ENCODE measurements at regions not wholly inside any gene's neighbourhood (a gene's known extent, or its start where the extent isn't known, plus 50 kb on each side); places are given as distances from the start of the nearest gene placed in this dataset.

DNA sequence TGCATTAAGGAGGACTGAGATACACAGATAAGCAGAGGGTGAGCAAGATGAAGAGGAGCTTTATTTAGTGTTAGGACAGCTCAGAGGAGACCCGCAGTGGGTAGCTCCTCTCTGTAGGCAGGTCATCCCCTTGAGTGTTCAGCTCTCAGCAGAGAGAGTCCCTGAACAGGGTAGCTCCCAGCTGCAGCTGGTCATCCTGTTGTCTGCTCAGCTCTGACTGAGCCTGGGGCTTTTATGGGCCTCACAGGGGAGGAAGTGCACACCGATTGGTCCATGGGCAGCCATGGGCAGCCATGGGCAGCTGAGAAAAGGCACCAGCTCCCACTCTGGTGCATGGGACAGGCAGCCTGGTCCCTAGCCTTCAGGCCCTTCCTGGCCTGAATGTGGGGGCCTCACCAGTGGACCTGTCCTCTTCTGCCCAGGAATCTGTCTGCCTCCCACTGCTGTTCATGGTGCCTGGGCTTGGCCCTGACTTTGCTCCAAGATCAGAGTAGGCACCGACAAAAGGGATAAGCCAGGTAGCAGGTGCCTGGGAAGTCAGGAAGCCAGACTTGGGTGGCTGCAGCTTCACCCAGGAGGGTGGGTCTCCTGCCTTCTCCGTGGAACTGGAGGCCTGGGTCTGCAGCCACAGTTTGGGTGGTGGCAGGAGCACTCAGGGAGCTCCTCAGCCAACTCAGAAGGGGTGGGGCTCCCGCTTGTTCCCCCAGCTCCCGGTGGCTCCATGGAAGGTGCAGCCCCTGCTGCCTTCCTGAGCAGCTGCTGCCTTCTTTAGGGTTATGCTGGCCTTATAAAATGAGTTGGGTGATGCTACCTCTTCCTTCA, 54.7 kb downstream of the MYEOV start:
- no peaks in the 10 kb centered on the region for H3K4me1 Mint-ChIP-seq
- H3K4me3 Mint-ChIP-seq, result no peak overlapping the region
- peaks cover 0 to 4% (median 3%) of the 10 kb centered on the region in 3 donors for H3K9me3 Mint-ChIP-seq
- ChIA-PET POLR2A (no interaction called here), CTCF (no interaction called here)
- no peak overlapping the region for H3K4me3 ChIP-seq (ENCODE audit: control insufficient read depth in 1 of 2, extremely low read depth in 1 of 2, low read length in 1 of 2)
- no peaks in the 10 kb centered on the region for H3K36me3 ChIP-seq (ENCODE audit: control insufficient read depth in 2 of 2, extremely low read depth in 1 of 2, insufficient read depth in 1 of 2, low read length in 1 of 2)
- WGBS (ENCODE audit: insufficient coverage), result 81% methylated on average over 4 of the region's 6 CpGs
- no peaks in the 10 kb centered on the region for H3K9me3 ChIP-seq
- H3K4me1 ChIP-seq (ENCODE audit: control insufficient read depth in 1 of 2, extremely low read depth in 1 of 2, insufficient read depth in 2 of 2, low read length in 2 of 2), result no peaks in the 10 kb centered on the region
- no peak overlapping the region for H3K27ac Mint-ChIP-seq
- no peaks in the 10 kb centered on the region for H3K36me3 Mint-ChIP-seq
- peaks cover 4 to 5% of the 10 kb centered on the region in 2 donors for H3K27me3 Mint-ChIP-seq
- no peak for ATAC-seq (replicated peaks in 1 of 4)
- no peak overlapping the region for H3K27ac ChIP-seq (ENCODE audit: low read length)
- H3K27me3 ChIP-seq (replicated peaks in 1 of 2; ENCODE audit: control insufficient read depth in 2 of 2, extremely low read depth in 1 of 2, insufficient read depth in 2 of 2, low read length in 1 of 2), result peaks cover 0 to 11% of the 10 kb centered on the region in 2 experiments
- DNase-seq, result no peak

DNA sequence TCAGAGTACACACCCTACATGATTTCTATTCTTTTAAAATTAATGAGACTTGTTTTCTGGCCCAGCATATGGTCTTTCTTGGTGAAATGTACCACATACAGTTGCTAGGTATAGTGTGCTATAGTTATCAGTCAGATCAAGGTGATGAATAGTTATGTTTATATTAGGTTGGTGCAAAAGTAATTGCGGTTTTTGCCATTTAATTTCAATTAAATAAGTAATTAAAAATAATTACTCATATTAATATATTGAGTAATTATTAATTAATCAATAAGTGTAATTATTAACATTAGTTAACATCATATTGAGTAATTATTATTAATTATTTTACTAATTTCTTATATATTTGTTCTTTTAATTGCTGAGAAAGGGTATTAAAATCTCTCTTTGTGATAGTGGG, 56.1 kb downstream of the MYEOV start:
- peaks cover 0 to 4% (median 3%) of the 10 kb centered on the region in 3 donors for H3K9me3 Mint-ChIP-seq
- no peak overlapping the region for H3K27ac Mint-ChIP-seq
- H3K36me3 Mint-ChIP-seq, result no peaks in the 10 kb centered on the region
- WGBS (ENCODE audit: insufficient coverage), result no CpG with 5 or more reads among the region's 1 CpG
- Histone ChIP-seq H3K36me3 (ENCODE audit: control insufficient read depth in 2 of 2, extremely low read depth in 1 of 2, insufficient read depth in 1 of 2, low read length in 1 of 2) (no peaks in the 10 kb centered on the region), H3K27me3 (replicated peaks in 1 of 2; ENCODE audit: control insufficient read depth in 2 of 2, extremely low read depth in 1 of 2, insufficient read depth in 2 of 2, low read length in 1 of 2) (peaks cover 0 to 20% of the 10 kb centered on the region in 2 experiments), H3K4me3 (ENCODE audit: control insufficient read depth in 1 of 2, extremely low read depth in 1 of 2, low read length in 1 of 2) (no peak overlapping the region), H3K4me1 (ENCODE audit: control insufficient read depth in 1 of 2, extremely low read depth in 1 of 2, insufficient read depth in 2 of 2, low read length in 2 of 2) (no peaks in the 10 kb centered on the region), H3K27ac (ENCODE audit: low read length) (no peak overlapping the region), H3K9me3 (no peaks in the 10 kb centered on the region)
- no peak overlapping the region for H3K4me3 Mint-ChIP-seq
- H3K27me3 Mint-ChIP-seq, result peaks cover 9 to 12% of the 10 kb centered on the region in 2 donors
- ChIA-PET POLR2A (no interaction called here), CTCF (no interaction called here)
- ATAC-seq (replicated peaks in 1 of 4) (no peak), DNase-seq (no peak)
- H3K4me1 Mint-ChIP-seq, result no peaks in the 10 kb centered on the region

DNA sequence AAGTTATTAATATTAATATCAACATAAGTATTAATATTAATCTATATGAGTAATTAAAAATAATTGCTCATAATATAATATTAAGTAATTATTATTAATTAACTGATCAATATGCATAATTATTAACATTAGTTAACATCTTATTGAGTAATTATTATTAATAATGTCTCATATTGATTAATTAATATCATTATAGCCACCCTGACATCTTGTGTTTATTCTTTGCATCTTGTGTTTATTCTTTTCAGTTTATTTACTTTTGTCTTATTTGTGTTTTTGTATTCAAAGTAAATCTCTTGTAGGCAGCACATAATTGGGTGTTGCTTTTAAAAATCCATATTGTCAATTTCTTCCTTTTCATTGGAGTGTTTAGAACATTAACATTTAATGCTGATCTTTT, 56.6 kb downstream of the MYEOV start:
- no peaks in the 10 kb centered on the region for H3K36me3 ChIP-seq (ENCODE audit: control insufficient read depth in 2 of 2, extremely low read depth in 1 of 2, insufficient read depth in 1 of 2, low read length in 1 of 2)
- no peak overlapping the region for H3K27ac ChIP-seq (ENCODE audit: low read length)
- Mint-ChIP-seq H3K27me3 (peaks cover 9 to 12% of the 10 kb centered on the region in 2 donors), H3K4me3 (no peak overlapping the region), H3K4me1 (no peaks in the 10 kb centered on the region), H3K27ac (no peak overlapping the region), H3K9me3 (peaks cover 0 to 4% (median 3%) of the 10 kb centered on the region in 3 donors), H3K36me3 (no peaks in the 10 kb centered on the region)
- ATAC-seq (replicated peaks in 1 of 4) (no peak), DNase-seq (no peak)
- H3K4me1 ChIP-seq (ENCODE audit: control insufficient read depth in 1 of 2, extremely low read depth in 1 of 2, insufficient read depth in 2 of 2, low read length in 2 of 2), result no peaks in the 10 kb centered on the region
- H3K4me3 ChIP-seq (ENCODE audit: control insufficient read depth in 1 of 2, extremely low read depth in 1 of 2, low read length in 1 of 2), result no peak overlapping the region
- CTCF ChIA-PET, result no interaction called here
- POLR2A ChIA-PET, result no interaction called here
- no peaks in the 10 kb centered on the region for H3K9me3 ChIP-seq
- peaks cover 0 to 24% of the 10 kb centered on the region in 2 experiments for H3K27me3 ChIP-seq (replicated peaks in 1 of 2; ENCODE audit: control insufficient read depth in 2 of 2, extremely low read depth in 1 of 2, insufficient read depth in 2 of 2, low read length in 1 of 2)

DNA sequence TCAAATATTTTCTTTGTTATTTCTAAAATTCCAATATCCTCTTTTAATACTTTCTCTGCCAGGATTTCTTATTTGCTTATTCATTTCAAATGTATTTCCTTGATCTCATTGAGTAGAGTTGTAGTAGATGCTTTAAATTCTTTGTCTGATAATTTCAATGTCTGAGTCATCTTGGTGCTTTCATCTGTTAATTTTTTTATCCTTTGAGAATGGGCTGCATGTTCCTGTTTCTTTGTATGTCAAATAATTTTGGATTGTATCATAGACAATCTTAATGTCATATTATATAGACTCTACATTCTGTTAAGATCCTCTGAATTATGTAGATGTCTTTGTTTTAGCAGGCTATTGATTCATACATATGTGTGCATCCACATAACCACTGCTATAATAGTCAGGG, 57.5 kb downstream of the MYEOV start:
- Mint-ChIP-seq H3K4me1 (no peaks in the 10 kb centered on the region), H3K36me3 (no peaks in the 10 kb centered on the region), H3K27ac (no peak overlapping the region), H3K9me3 (peaks cover 0 to 4% (median 3%) of the 10 kb centered on the region in 3 donors), H3K4me3 (no peak overlapping the region), H3K27me3 (peaks cover 12 to 14% of the 10 kb centered on the region in 2 donors)
- no peaks in the 10 kb centered on the region for H3K4me1 ChIP-seq (ENCODE audit: control insufficient read depth in 1 of 2, extremely low read depth in 1 of 2, insufficient read depth in 2 of 2, low read length in 2 of 2)
- H3K4me3 ChIP-seq (ENCODE audit: control insufficient read depth in 1 of 2, extremely low read depth in 1 of 2, low read length in 1 of 2), result no peak overlapping the region
- H3K9me3 ChIP-seq, result no peaks in the 10 kb centered on the region
- ChIA-PET POLR2A (no interaction called here), CTCF (no interaction called here)
- no peak for ATAC-seq (replicated peaks in 1 of 4)
- no peaks in the 10 kb centered on the region for H3K36me3 ChIP-seq (ENCODE audit: control insufficient read depth in 2 of 2, extremely low read depth in 1 of 2, insufficient read depth in 1 of 2, low read length in 1 of 2)
- no peak for DNase-seq
- H3K27me3 ChIP-seq (replicated peaks in 1 of 2; ENCODE audit: control insufficient read depth in 2 of 2, extremely low read depth in 1 of 2, insufficient read depth in 2 of 2, low read length in 1 of 2), result peaks cover 0 to 27% of the 10 kb centered on the region in 2 experiments
- no peak overlapping the region for H3K27ac ChIP-seq (ENCODE audit: low read length)

DNA sequence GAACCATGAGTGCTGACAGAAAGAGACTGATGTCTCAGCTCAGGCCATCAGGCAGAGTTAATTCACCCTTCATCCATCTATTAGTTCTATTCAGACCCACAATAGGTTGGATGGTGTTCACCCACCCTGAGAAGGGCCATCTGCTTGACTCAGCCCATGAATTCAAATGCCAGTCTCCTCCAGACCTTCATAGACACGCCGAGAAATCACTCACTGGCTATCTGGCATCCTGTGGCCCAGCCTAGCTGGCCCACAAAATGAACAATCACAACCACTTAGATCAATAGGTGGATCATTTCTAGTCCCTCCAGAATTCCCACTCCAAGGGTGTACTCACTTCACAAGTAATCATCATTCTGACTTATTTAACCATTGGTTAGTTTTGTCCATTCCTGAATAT, 58.2 kb downstream of the MYEOV start:
- Mint-ChIP-seq H3K4me1 (no peaks in the 10 kb centered on the region), H3K9me3 (peaks cover 0 to 4% (median 3%) of the 10 kb centered on the region in 3 donors), H3K36me3 (no peaks in the 10 kb centered on the region), H3K27me3 (peaks cover 12 to 17% of the 10 kb centered on the region in 2 donors), H3K27ac (no peak overlapping the region), H3K4me3 (no peak overlapping the region)
- 100% methylated on average over 2 of the region's 2 CpGs for WGBS (ENCODE audit: insufficient coverage)
- H3K27ac ChIP-seq (ENCODE audit: low read length), result no peak overlapping the region
- H3K9me3 ChIP-seq, result no peaks in the 10 kb centered on the region
- DNase-seq, result no peak
- H3K27me3 ChIP-seq (replicated peaks in 1 of 2; ENCODE audit: control insufficient read depth in 2 of 2, extremely low read depth in 1 of 2, insufficient read depth in 2 of 2, low read length in 1 of 2), result peaks cover 0 to 27% of the 10 kb centered on the region in 2 experiments
- no peaks in the 10 kb centered on the region for H3K4me1 ChIP-seq (ENCODE audit: control insufficient read depth in 1 of 2, extremely low read depth in 1 of 2, insufficient read depth in 2 of 2, low read length in 2 of 2)
- no peak for ATAC-seq (replicated peaks in 1 of 4)
- no peaks in the 10 kb centered on the region for H3K36me3 ChIP-seq (ENCODE audit: control insufficient read depth in 2 of 2, extremely low read depth in 1 of 2, insufficient read depth in 1 of 2, low read length in 1 of 2)
- no peak overlapping the region for H3K4me3 ChIP-seq (ENCODE audit: control insufficient read depth in 1 of 2, extremely low read depth in 1 of 2, low read length in 1 of 2)
- POLR2A ChIA-PET, result no interaction called here
- CTCF ChIA-PET, result no interaction called here

DNA sequence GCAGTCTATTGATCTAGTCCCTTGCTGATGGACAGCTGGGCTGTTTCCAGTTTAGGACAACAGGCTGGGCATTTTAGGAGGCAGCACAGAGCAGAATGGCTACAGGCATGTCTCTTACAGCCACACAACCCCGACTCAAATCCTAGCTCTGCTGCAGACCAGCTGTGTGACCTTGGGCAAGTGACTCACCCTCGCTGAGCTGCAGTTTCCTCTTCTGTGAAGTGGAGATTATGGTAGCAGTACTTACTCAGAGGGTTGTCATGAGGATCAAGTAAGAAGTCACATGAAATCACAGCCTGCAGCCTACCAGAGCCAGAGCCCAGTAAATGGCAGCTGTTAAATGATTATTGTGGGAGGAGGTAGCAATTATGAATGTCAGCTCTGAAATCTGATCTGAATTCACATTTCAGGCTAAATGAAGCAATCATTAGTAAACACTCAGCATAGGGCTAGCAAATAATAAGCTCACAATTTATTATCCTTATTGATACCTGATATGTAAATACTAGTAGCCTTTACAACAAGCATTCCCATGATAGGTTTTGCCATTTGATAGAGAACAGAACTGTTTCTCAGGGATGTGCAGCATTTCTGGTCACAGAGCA, 58.9 kb downstream of the MYEOV start:
- no peak for DNase-seq
- peaks cover 0 to 30% of the 10 kb centered on the region in 2 experiments for H3K27me3 ChIP-seq (replicated peaks in 1 of 2; ENCODE audit: control insufficient read depth in 2 of 2, extremely low read depth in 1 of 2, insufficient read depth in 2 of 2, low read length in 1 of 2)
- H3K27ac ChIP-seq (ENCODE audit: low read length), result no peak overlapping the region
- Mint-ChIP-seq H3K27ac (no peak overlapping the region), H3K4me3 (no peak overlapping the region), H3K27me3 (peaks cover 12 to 17% of the 10 kb centered on the region in 2 donors), H3K36me3 (no peaks in the 10 kb centered on the region), H3K4me1 (no peaks in the 10 kb centered on the region), H3K9me3 (peaks cover 0 to 4% (median 3%) of the 10 kb centered on the region in 3 donors)
- ChIA-PET CTCF (no interaction called here), POLR2A (no interaction called here)
- no peaks in the 10 kb centered on the region for H3K4me1 ChIP-seq (ENCODE audit: control insufficient read depth in 1 of 2, extremely low read depth in 1 of 2, insufficient read depth in 2 of 2, low read length in 2 of 2)
- ATAC-seq (replicated peaks in 1 of 4), result no peak
- WGBS (ENCODE audit: insufficient coverage), result 0% methylated on average over 1 of the region's 2 CpGs
- H3K36me3 ChIP-seq (ENCODE audit: control insufficient read depth in 2 of 2, extremely low read depth in 1 of 2, insufficient read depth in 1 of 2, low read length in 1 of 2), result no peaks in the 10 kb centered on the region
- no peak overlapping the region for H3K4me3 ChIP-seq (ENCODE audit: control insufficient read depth in 1 of 2, extremely low read depth in 1 of 2, low read length in 1 of 2)
- H3K9me3 ChIP-seq, result no peaks in the 10 kb centered on the region

Measured in T-cell (primary cell).